ENCODE measurements at regions not wholly inside any gene's neighbourhood (a gene's known extent, or its start where the extent isn't known, plus 50 kb on each side); places are given as distances from the start of the nearest gene placed in this dataset.

DNA sequence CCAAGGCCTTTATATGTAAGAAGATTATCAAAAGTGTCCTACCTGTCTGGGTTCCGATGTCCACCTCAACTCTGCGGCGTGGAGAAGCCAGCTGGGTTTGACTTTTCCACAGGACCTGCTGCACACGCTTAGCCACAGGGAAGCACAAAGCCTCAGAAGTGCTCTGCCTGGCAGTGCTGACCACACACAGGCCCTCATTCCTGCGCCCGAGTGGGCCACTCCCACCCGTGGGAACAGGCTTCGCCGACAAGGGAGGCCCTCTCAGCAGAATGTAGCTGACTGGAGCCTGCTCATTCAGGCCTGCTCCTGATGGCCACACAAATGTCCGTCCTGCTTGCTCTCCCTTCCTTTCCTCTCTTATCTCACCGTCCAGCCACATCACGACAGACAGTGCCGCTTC lies 221.4 kb upstream of the LRRN1 start:
- Histone ChIP-seq H3K27me3 (ENCODE audit: insufficient read depth, low read depth, severe bottlenecking) (no peaks in the 10 kb centered on the region), H3K9me3 (ENCODE audit: severe bottlenecking) (no peaks in the 10 kb centered on the region), H3K4me3 (ENCODE audit: low read depth, low read length) (no peak overlapping the region), H3K36me3 (no peaks in the 10 kb centered on the region), H3K27ac (no peak overlapping the region)
- no peak for DNase-seq
- TF ChIP-seq, protein P1, sequence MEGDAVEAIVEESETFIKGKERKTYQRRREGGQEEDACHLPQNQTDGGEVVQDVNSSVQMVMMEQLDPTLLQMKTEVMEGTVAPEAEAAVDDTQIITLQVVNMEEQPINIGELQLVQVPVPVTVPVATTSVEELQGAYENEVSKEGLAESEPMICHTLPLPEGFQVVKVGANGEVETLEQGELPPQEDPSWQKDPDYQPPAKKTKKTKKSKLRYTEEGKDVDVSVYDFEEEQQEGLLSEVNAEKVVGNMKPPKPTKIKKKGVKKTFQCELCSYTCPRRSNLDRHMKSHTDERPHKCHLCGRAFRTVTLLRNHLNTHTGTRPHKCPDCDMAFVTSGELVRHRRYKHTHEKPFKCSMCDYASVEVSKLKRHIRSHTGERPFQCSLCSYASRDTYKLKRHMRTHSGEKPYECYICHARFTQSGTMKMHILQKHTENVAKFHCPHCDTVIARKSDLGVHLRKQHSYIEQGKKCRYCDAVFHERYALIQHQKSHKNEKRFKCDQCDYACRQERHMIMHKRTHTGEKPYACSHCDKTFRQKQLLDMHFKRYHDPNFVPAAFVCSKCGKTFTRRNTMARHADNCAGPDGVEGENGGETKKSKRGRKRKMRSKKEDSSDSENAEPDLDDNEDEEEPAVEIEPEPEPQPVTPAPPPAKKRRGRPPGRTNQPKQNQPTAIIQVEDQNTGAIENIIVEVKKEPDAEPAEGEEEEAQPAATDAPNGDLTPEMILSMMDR (IDR thresholded peaks at IDR 0.05; ENCODE audit: low read depth, low read length) = no peak

DNA sequence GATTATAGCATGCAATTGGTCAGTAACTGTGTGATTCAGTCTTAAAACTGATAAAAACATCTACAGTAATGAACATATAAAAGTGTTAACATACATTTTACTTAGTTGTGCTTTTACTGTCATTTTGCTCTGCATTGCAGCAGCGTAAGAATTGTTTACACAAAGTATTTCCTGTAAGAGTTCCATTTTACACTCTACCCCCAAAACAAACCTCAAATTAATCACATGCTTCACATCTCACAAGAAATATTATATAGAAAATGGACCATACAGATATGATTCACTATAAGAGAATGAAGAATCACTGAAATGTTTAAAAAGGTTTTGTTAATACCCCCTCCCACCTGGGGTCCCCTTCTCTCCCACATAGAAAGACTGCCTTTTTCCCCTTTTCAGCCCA lies 225.9 kb upstream of the LRRN1 start:
- TF ChIP-seq, protein P1 (IDR thresholded peaks at IDR 0.05; ENCODE audit: low read depth, low read length) = no peak

DNA sequence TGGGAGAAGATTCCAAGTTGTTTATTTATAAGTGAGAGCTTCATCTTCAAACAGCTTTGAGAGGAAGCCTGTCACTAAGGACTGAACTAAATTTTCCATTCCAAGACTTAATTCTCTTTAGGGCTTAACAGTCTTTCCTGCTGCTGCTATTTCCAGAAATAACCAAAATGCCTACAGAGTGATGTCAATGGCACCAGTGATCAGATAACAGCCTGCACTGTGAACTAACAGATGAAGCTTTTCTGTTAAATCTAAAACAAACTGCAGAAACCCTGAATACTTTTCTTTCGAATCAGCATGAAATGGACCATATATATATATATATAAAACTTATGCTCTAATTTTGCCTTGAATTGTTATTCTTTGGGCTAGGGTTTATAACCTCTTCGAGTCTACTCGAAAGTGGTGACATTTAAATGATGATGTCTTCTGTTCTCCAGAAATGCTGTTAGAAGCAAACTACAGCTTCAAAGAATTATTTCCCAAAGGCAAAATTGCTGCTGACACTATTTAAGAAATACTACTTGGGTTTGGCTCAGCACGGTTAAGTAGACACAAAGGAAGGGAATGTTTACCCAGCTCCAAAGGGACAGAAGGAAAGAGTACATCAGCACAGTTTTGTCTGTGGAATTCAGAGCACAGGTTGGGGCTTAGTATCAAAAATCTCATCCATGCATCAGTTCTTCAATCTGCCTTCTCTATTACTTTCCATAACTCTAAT lies 238.5 kb upstream of the LRRN1 start:
- DNase-seq = no peak
- TF ChIP-seq, protein P1 (IDR thresholded peaks at IDR 0.05; ENCODE audit: low read depth, low read length) = no peak

More for the DNA sequence above, 225.9 kb upstream of the LRRN1 start:
- H3K4me3 ChIP-seq (ENCODE audit: low read depth, low read length) = no peak overlapping the region
- H3K27ac ChIP-seq = no peak overlapping the region
- H3K36me3 ChIP-seq = no peaks in the 10 kb centered on the region
- no peaks in the 10 kb centered on the region for H3K9me3 ChIP-seq (ENCODE audit: severe bottlenecking)
- no peaks in the 10 kb centered on the region for H3K27me3 ChIP-seq (ENCODE audit: insufficient read depth, low read depth, severe bottlenecking)
- DNase-seq = no peak

DNA sequence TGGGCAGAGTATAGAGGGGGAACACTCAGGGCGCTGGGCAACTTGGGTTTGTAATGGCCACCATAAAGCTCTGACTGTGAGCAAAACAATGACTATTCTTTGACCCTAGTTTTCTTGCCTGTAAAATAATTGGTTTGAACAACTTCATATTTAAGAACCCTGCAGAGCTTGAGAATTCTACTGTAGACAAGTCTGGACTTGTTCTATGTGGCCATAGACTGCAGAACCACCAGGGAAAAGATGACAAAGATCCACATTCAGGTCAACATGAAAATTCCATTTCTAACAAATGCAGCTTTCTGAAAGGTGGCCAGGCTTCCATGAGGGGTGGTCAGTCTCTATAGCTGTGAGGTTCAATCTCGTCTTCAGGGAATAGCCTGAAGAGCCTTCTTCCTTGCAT lies 239.4 kb upstream of the LRRN1 start:
- TF ChIP-seq, protein P1 (IDR thresholded peaks at IDR 0.05; ENCODE audit: low read depth, low read length) = no peak
- DNase-seq = no peak

More for the DNA sequence above, 238.5 kb upstream of the LRRN1 start:
- Histone ChIP-seq H3K4me3 (ENCODE audit: low read depth, low read length) (no peak overlapping the region), H3K27ac (no peak overlapping the region), H3K27me3 (ENCODE audit: insufficient read depth, low read depth, severe bottlenecking) (no peaks in the 10 kb centered on the region), H3K9me3 (ENCODE audit: severe bottlenecking) (no peaks in the 10 kb centered on the region), H3K36me3 (no peaks in the 10 kb centered on the region)

DNA sequence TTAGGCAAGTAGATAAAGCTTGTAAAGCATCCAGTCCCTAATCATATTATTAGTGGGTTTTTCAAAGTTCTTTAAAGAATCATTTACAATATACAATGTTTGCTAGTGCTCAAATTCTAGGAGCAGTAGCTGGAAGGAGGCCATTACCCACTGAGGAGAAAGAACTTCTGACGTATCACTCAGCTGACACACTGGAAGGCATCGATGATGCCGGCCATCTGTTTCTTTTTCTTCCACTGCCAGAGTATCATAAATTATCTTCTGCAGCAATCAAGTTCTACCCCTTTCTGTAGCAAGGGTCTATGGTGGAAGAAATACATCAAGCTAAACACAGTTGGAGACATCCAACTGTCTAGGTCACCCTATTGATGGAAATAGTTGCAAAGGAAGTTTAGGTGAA lies 243.2 kb upstream of the LRRN1 start:
- Histone ChIP-seq H3K27ac (no peak overlapping the region), H3K27me3 (ENCODE audit: insufficient read depth, low read depth, severe bottlenecking) (no peaks in the 10 kb centered on the region), H3K4me3 (ENCODE audit: low read depth, low read length) (no peak overlapping the region), H3K9me3 (ENCODE audit: severe bottlenecking) (no peaks in the 10 kb centered on the region), H3K36me3 (no peaks in the 10 kb centered on the region)
- TF ChIP-seq, protein P1 (IDR thresholded peaks at IDR 0.05; ENCODE audit: low read depth, low read length) = no peak
- no peak for DNase-seq

More for the DNA sequence above, 239.4 kb upstream of the LRRN1 start:
- no peaks in the 10 kb centered on the region for H3K36me3 ChIP-seq
- H3K27ac ChIP-seq = no peak overlapping the region
- H3K4me3 ChIP-seq (ENCODE audit: low read depth, low read length) = no peak overlapping the region
- H3K27me3 ChIP-seq (ENCODE audit: insufficient read depth, low read depth, severe bottlenecking) = no peaks in the 10 kb centered on the region
- no peaks in the 10 kb centered on the region for H3K9me3 ChIP-seq (ENCODE audit: severe bottlenecking)

DNA sequence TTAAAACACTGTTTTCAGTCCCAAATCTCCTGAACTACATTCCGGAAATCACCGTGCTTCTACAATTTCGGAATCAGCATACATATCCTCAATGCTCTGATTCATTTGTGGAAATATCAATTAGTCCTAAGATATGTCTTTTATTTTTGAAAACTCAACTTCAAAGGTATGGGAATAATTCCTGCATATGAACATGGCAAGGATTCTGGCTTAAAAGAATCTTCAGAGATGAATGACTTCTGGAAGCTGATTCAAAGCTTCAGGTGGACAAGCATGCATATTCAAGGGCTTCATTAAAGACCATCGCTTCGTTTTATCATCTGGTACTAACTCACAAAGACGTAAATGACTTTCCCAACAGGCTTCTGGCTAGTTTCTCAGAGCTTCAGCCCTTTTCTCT lies 246.0 kb upstream of the LRRN1 start:
- Histone ChIP-seq H3K27me3 (ENCODE audit: insufficient read depth, low read depth, severe bottlenecking) (no peaks in the 10 kb centered on the region), H3K36me3 (no peaks in the 10 kb centered on the region), H3K27ac (no peak overlapping the region), H3K9me3 (ENCODE audit: severe bottlenecking) (peaks cover 2% of the 10 kb centered on the region), H3K4me3 (ENCODE audit: low read depth, low read length) (no peak overlapping the region)
- TF ChIP-seq, protein P1 (IDR thresholded peaks at IDR 0.05; ENCODE audit: low read depth, low read length) = no peak
- DNase-seq = no peak
